ENCODE measurements at regions not wholly inside any gene's neighbourhood (a gene's known extent, or its start where the extent isn't known, plus 50 kb on each side); places are given as distances from the start of the nearest gene placed in this dataset.
"Not testable (repeated sequence)": the region's sequence is repeated elsewhere in the genome, so short reads cannot be mapped to it uniquely, and the experiment has no call there.

GRCh38 chr7:67625257-67625737 lies 628.7 kb downstream of the TYW1 start:
- no peak for DNase-seq

- DNase-seq: no peak
Observed at GRCh38 chr7:67631476-67631875, 634.8 kb downstream of the TYW1 start.

- DNase-seq: no peak
Observed at GRCh38 chr7:67635271-67635670, 638.6 kb downstream of the TYW1 start.

- no peak for DNase-seq
Observed at GRCh38 chr7:67636348-67637022, 639.9 kb downstream of the TYW1 start.

- no peak for DNase-seq
Observed at GRCh38 chr7:67637023-67637358, 640.4 kb downstream of the TYW1 start.

GRCh38 chr7:67642542-67642941 lies 645.9 kb downstream of the TYW1 start:
- DNase-seq: not testable (repeated sequence)

- no peak for DNase-seq
Observed at GRCh38 chr7:67644151-67644550, 647.5 kb downstream of the TYW1 start.

- DNase-seq: no peak
Observed at GRCh38 chr7:67652937-67653336, 656.3 kb downstream of the TYW1 start.

- DNase-seq: no peak
Observed at GRCh38 chr7:67653856-67654454, 657.3 kb downstream of the TYW1 start.

GRCh38 chr7:67654642-67655041 lies 658.0 kb downstream of the TYW1 start:
- no peak for DNase-seq

- DNase-seq: no peak
Observed at GRCh38 chr7:67655168-67655567, 658.5 kb downstream of the TYW1 start.

- no peak for DNase-seq
Observed at GRCh38 chr7:67659091-67659490, 662.5 kb downstream of the TYW1 start.

GRCh38 chr7:67662804-67663203 lies 666.2 kb downstream of the TYW1 start:
- DNase-seq: no peak

- no peak for DNase-seq
Observed at GRCh38 chr7:67663644-67664043, 667.0 kb downstream of the TYW1 start.

- DNase-seq: not testable (repeated sequence)
Observed at GRCh38 chr7:67666359-67666758, 669.7 kb downstream of the TYW1 start.

GRCh38 chr7:67671006-67671548 lies 674.4 kb downstream of the TYW1 start:
- DNase-seq: no peak

GRCh38 chr7:67673861-67674260 lies 677.2 kb downstream of the TYW1 start:
- DNase-seq: no peak

- DNase-seq: not testable (repeated sequence)
Observed at GRCh38 chr7:67674862-67675261, 678.2 kb downstream of the TYW1 start.

GRCh38 chr7:67675971-67676370 lies 679.3 kb downstream of the TYW1 start:
- no peak for DNase-seq

GRCh38 chr7:67678419-67678818 lies 681.8 kb downstream of the TYW1 start:
- DNase-seq: no peak

- no peak for DNase-seq
Observed at GRCh38 chr7:67683628-67684027, 687.0 kb downstream of the TYW1 start.

- DNase-seq: no peak
Observed at GRCh38 chr7:67690700-67691099, 694.1 kb downstream of the TYW1 start.

GRCh38 chr7:67692425-67692824 lies 695.8 kb downstream of the TYW1 start:
- no peak for DNase-seq

GRCh38 chr7:67696124-67696523 lies 699.5 kb downstream of the TYW1 start:
- no peak for DNase-seq

GRCh38 chr7:67696878-67697277 lies 700.2 kb downstream of the TYW1 start:
- no peak for DNase-seq
